Neural cell (in vitro differentiated cells): ENCODE measurements at regions not wholly inside any gene's neighbourhood (a gene's known extent, or its start where the extent isn't known, plus 50 kb on each side); places are given as distances from the start of the nearest gene placed in this dataset.

Source experiments
- H2AFZ ChIP-seq: fragments of 200-600, 300-800 bp; sonication (generic), shearing (Covaris generic); 2 replicates; pipeline ENCODE4 v1.6.0; 2014; ENCODE audit warnings: low read depth, mild to moderate bottlenecking, antibody characterized with exemption, low read length, moderate library complexity
- H3F3A ChIP-seq: fragments of 200-600 bp; shearing (Covaris generic); 2 replicates; pipeline ENCODE4 v1.6.1; 2016; ENCODE audit warnings: mild to moderate bottlenecking, moderate library complexity, mixed read lengths, antibody characterized with exemption, low read length; ENCODE audit not compliant: insufficient read depth, poor library complexity, severe bottlenecking
- H3K27ac ChIP-seq: fragments of 200-600, 300-800 bp; sonication (generic), shearing (Covaris generic); 2 replicates; pipeline ENCODE4 v1.5.1; 2014; ENCODE audit warnings: mild to moderate bottlenecking, low read length, moderate library complexity
- H3K27me3 ChIP-seq: fragments of 300-800, 200-600 bp; sonication (generic), shearing (Covaris generic); 2 replicates; pipeline ENCODE4 v1.6.0; 2014; ENCODE audit warnings: mild to moderate bottlenecking, low read depth, low read length, moderate library complexity; ENCODE audit not compliant: insufficient read depth
- H3K36me3 ChIP-seq: fragments of 300-800, 200-600 bp; sonication (generic), shearing (Covaris generic); 2 replicates; pipeline ENCODE4 v1.5.1; 2014; ENCODE audit warnings: mild to moderate bottlenecking, antibody characterized with exemption, low read length, moderate library complexity; ENCODE audit not compliant: insufficient read depth
- H3K4me2 ChIP-seq: fragments of 300-800, 200-600 bp; sonication (generic), shearing (Covaris generic); 2 replicates; pipeline ENCODE4 v1.6.0; 2014; ENCODE audit warnings: mild to moderate bottlenecking, low read length
- H3K4me3 ChIP-seq: fragments of 300-800, 200-600 bp; sonication (generic), shearing (Covaris generic); 2 replicates; pipeline ENCODE4 v1.5.1; 2014; ENCODE audit warnings: mild to moderate bottlenecking, low read length, moderate library complexity
- H3K79me2 ChIP-seq: fragments of 200-600 bp; shearing (Covaris generic); replicated peaks from 2 replicates; pipeline ENCODE4 v1.6.0; 2014; ENCODE audit warnings: mild to moderate bottlenecking, low read length, moderate library complexity; ENCODE audit not compliant: insufficient read depth
- H3K9ac ChIP-seq: fragments of 300-800, 200-600 bp; sonication (generic), shearing (Covaris generic); 2 replicates; pipeline ENCODE4 v1.6.1; 2016; ENCODE audit warnings: mild to moderate bottlenecking, low read length, mixed read lengths
- H3K9me2 ChIP-seq: fragments of 200-600 bp; shearing (Covaris generic); 2 replicates; pipeline ENCODE4 v1.6.1; 2016; ENCODE audit warnings: mild to moderate bottlenecking, low read length, mixed read lengths; ENCODE audit not compliant: insufficient read depth
- H3K9me3 ChIP-seq: fragments of 200-600, 300-800 bp; sonication (generic), shearing (Covaris generic); 2 replicates; pipeline ENCODE4 v1.6.1; 2016; ENCODE audit warnings: mild to moderate bottlenecking, mixed run types, low read length, moderate library complexity, mixed read lengths
- H4K20me1 ChIP-seq: fragments of 200-600 bp; shearing (Covaris generic); 2 replicates; pipeline ENCODE4 v1.6.1; 2016; ENCODE audit warnings: mild to moderate bottlenecking, mixed run types; ENCODE audit not compliant: insufficient read depth
- EP300 ChIP-seq: fragments of 450-650 bp; conservative IDR thresholded peaks from 2 replicates; pipeline ENCODE4 v1.6.1; 2014; ENCODE audit warnings: antibody characterized with exemption, mild to moderate bottlenecking, moderate library complexity; ENCODE audit not compliant: poor library complexity, severe bottlenecking
- EZH2 ChIP-seq: fragments of 200-600, 300-800 bp; shearing (Covaris generic), sonication (generic); IDR thresholded peaks from 2 replicates; pipeline ENCODE4 v1.6.1; 2014; ENCODE audit warnings: antibody characterized with exemption, low read length, borderline replicate concordance, mild to moderate bottlenecking; ENCODE audit not compliant: insufficient read depth, poor library complexity, severe bottlenecking
- MXI1 ChIP-seq: fragments of 450-650 bp; conservative IDR thresholded peaks from 2 replicates; pipeline ENCODE4 v1.6.1; 2014; ENCODE audit warnings: antibody characterized with exemption, mild to moderate bottlenecking; ENCODE audit not compliant: poor library complexity, severe bottlenecking
- POLR2AphosphoS5 ChIP-seq: IDR thresholded peaks from 2 replicates; pipeline ENCODE4 v1.6.1; 2012
- RAD21 ChIP-seq: fragments of 450-650 bp; conservative IDR thresholded peaks from 2 replicates; pipeline ENCODE4 v1.6.1; 2014; ENCODE audit warnings: antibody characterized with exemption, mild to moderate bottlenecking, moderate library complexity
- SMC3 ChIP-seq: fragments of 450-650 bp; conservative IDR thresholded peaks from 2 replicates; pipeline ENCODE4 v1.6.1; 2014; ENCODE audit warnings: antibody characterized with exemption, mild to moderate bottlenecking, moderate library complexity; ENCODE audit not compliant: poor library complexity
- TAF1 ChIP-seq: IDR thresholded peaks from 2 replicates; pipeline ENCODE4 v1.6.1; 2012; ENCODE audit warnings: low read depth
- TF ChIP-seq, protein P1 (sequence below): fragments of 450-650 bp; IDR thresholded peaks from 2 replicates; pipeline ENCODE4 v1.5.1; 2014; ENCODE audit warnings: antibody characterized with exemption, mild to moderate bottlenecking, moderate library complexity; ENCODE audit not compliant: poor library complexity, severe bottlenecking
- TF ChIP-seq, protein P2 (sequence below): IDR thresholded peaks from 2 replicates; pipeline ENCODE4 v1.6.1; 2012; ENCODE audit warnings: borderline replicate concordance

DNA sequence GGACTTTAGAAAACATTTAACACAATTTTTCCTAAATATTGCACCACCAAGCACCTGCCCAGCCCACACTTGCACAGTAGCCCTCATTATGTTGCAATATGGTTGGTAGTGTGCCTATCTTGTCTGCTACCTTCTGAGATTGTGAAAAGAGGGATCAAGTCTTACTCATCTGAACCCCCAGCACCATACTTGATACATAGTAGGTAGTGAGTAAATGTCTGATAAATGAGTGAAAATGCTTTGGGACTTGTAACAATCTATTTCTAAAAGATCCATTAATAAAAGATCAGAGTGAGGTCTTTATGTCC is 118.4 kb upstream of the MED14 start:
- Histone ChIP-seq H4K20me1 (no peaks in the 10 kb centered on the region), H3K9me3 (no peaks in the 10 kb centered on the region), H3K27ac (no peak overlapping the region), H2AFZ (no peak overlapping the region), H3F3A (no peaks in the 10 kb centered on the region), H3K9me2 (no peaks in the 10 kb centered on the region), H3K79me2 (no peaks in the 10 kb centered on the region), H3K4me2 (no peak overlapping the region), H3K36me3 (no peaks in the 10 kb centered on the region), H3K9ac (no peak overlapping the region), H3K4me3 (no peak overlapping the region), H3K27me3 (no peaks in the 10 kb centered on the region)
- TF ChIP-seq EP300 = no peak
- TF ChIP-seq, protein P1, sequence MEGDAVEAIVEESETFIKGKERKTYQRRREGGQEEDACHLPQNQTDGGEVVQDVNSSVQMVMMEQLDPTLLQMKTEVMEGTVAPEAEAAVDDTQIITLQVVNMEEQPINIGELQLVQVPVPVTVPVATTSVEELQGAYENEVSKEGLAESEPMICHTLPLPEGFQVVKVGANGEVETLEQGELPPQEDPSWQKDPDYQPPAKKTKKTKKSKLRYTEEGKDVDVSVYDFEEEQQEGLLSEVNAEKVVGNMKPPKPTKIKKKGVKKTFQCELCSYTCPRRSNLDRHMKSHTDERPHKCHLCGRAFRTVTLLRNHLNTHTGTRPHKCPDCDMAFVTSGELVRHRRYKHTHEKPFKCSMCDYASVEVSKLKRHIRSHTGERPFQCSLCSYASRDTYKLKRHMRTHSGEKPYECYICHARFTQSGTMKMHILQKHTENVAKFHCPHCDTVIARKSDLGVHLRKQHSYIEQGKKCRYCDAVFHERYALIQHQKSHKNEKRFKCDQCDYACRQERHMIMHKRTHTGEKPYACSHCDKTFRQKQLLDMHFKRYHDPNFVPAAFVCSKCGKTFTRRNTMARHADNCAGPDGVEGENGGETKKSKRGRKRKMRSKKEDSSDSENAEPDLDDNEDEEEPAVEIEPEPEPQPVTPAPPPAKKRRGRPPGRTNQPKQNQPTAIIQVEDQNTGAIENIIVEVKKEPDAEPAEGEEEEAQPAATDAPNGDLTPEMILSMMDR = no peak
- TF ChIP-seq POLR2AphosphoS5 = no peak
- no peak for TF ChIP-seq RAD21
- TF ChIP-seq MXI1 = no peak
- no peak for TF ChIP-seq SMC3
- TF ChIP-seq, protein P2, sequence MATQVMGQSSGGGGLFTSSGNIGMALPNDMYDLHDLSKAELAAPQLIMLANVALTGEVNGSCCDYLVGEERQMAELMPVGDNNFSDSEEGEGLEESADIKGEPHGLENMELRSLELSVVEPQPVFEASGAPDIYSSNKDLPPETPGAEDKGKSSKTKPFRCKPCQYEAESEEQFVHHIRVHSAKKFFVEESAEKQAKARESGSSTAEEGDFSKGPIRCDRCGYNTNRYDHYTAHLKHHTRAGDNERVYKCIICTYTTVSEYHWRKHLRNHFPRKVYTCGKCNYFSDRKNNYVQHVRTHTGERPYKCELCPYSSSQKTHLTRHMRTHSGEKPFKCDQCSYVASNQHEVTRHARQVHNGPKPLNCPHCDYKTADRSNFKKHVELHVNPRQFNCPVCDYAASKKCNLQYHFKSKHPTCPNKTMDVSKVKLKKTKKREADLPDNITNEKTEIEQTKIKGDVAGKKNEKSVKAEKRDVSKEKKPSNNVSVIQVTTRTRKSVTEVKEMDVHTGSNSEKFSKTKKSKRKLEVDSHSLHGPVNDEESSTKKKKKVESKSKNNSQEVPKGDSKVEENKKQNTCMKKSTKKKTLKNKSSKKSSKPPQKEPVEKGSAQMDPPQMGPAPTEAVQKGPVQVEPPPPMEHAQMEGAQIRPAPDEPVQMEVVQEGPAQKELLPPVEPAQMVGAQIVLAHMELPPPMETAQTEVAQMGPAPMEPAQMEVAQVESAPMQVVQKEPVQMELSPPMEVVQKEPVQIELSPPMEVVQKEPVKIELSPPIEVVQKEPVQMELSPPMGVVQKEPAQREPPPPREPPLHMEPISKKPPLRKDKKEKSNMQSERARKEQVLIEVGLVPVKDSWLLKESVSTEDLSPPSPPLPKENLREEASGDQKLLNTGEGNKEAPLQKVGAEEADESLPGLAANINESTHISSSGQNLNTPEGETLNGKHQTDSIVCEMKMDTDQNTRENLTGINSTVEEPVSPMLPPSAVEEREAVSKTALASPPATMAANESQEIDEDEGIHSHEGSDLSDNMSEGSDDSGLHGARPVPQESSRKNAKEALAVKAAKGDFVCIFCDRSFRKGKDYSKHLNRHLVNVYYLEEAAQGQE = no peak
- TF ChIP-seq EZH2 = no peak
- TF ChIP-seq TAF1 = no peak

DNA sequence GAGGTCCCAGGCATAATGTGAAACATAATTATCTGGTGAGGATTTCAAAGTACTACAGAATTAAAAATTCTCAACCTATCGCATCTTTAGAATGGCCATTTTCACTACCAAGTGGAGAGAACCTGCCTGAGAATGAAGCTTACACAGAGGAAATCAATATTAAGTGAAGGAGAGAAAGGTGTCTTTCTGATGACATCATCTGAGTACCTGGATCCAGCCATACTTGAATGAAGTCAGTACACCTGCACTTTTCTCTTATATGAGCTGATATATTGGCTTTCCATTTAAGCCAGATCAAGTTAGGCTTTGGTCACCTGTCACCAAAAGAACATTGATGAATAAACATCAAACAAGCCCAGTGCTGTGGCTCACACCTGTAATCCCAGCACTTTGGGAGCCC is 118.9 kb upstream of the MED14 start:
- Histone ChIP-seq H3K4me2 (no peak overlapping the region), H3K36me3 (no peaks in the 10 kb centered on the region), H3K9me2 (no peaks in the 10 kb centered on the region), H3K79me2 (no peaks in the 10 kb centered on the region), H3K27me3 (no peaks in the 10 kb centered on the region), H4K20me1 (no peaks in the 10 kb centered on the region), H3F3A (no peaks in the 10 kb centered on the region), H3K9ac (no peak overlapping the region), H3K9me3 (no peaks in the 10 kb centered on the region), H2AFZ (no peak overlapping the region), H3K27ac (no peak overlapping the region), H3K4me3 (no peak overlapping the region)
- no peak for TF ChIP-seq EP300
- TF ChIP-seq RAD21 = no peak
- TF ChIP-seq MXI1 = no peak
- no peak for TF ChIP-seq POLR2AphosphoS5
- no peak for TF ChIP-seq SMC3
- TF ChIP-seq, protein P2 = no peak
- TF ChIP-seq EZH2 = no peak
- TF ChIP-seq, protein P1 = no peak
- TF ChIP-seq TAF1 = no peak
